Lower leg skin (tissue), 3 donors: ENCODE measurements at regions not wholly inside any gene's neighbourhood (a gene's known extent, or its start where the extent isn't known, plus 50 kb on each side); places are given as distances from the start of the nearest gene placed in this dataset.

Experiments used
- POLR2A ChIP-seq, 2 donors: fragments of 450-650 bp; IDR thresholded peaks; one replicate each; pipeline ENCODE4 v1.6.1; 2016 to 2017; ENCODE audit warnings: antibody characterized with exemption in 2 of 2, mild to moderate bottlenecking in 1 of 2, moderate library complexity in 1 of 2
- TF ChIP-seq, protein P1 (sequence below), 3 donors: fragments of 450-650 bp; IDR thresholded peaks; one replicate each; pipeline ENCODE4 v1.5.1; 2016; ENCODE audit warnings: antibody characterized with exemption in 3 of 3, mild to moderate bottlenecking in 3 of 3, moderate library complexity in 2 of 3

DNA sequence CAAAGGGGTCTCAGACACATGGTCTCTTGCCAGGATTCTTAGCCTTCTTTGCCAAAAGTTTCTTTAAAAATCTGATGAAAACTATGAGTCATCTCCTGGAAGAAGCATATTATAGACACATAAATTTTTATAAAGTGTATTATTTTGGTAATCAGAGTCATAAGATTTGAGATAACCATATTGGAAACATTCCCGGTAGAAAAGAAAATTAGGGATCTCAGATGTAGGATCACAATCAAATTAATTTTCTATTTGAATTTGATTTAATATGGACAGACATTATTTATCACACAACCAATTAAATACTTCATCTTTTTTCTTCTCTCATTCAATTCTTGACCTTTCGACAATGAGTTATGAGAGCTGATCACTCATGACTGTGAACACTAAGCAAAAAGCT, 347.7 kb upstream of the CDH8 start:
- TF ChIP-seq POLR2A (IDR thresholded peaks at IDR 0.05) = no peak
- TF ChIP-seq, protein P1, sequence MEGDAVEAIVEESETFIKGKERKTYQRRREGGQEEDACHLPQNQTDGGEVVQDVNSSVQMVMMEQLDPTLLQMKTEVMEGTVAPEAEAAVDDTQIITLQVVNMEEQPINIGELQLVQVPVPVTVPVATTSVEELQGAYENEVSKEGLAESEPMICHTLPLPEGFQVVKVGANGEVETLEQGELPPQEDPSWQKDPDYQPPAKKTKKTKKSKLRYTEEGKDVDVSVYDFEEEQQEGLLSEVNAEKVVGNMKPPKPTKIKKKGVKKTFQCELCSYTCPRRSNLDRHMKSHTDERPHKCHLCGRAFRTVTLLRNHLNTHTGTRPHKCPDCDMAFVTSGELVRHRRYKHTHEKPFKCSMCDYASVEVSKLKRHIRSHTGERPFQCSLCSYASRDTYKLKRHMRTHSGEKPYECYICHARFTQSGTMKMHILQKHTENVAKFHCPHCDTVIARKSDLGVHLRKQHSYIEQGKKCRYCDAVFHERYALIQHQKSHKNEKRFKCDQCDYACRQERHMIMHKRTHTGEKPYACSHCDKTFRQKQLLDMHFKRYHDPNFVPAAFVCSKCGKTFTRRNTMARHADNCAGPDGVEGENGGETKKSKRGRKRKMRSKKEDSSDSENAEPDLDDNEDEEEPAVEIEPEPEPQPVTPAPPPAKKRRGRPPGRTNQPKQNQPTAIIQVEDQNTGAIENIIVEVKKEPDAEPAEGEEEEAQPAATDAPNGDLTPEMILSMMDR (IDR thresholded peaks at IDR 0.05) = no peak
